COLO668 (cell line): ENCODE measurements at regions not wholly inside any gene's neighbourhood (a gene's known extent, or its start where the extent isn't known, plus 50 kb on each side); places are given as distances from the start of the nearest gene placed in this dataset.
"Not testable (repeated sequence)": the region's sequence is repeated elsewhere in the genome, so short reads cannot be mapped to it uniquely, and the experiment has no call there.

ENCODE experiments used
- DNase-seq: peaks from one replicate; lab custom pipeline; 2025; ENCODE audit not compliant: unreplicated experiment; lab: John Stamatoyannopoulos, UW

DNA sequence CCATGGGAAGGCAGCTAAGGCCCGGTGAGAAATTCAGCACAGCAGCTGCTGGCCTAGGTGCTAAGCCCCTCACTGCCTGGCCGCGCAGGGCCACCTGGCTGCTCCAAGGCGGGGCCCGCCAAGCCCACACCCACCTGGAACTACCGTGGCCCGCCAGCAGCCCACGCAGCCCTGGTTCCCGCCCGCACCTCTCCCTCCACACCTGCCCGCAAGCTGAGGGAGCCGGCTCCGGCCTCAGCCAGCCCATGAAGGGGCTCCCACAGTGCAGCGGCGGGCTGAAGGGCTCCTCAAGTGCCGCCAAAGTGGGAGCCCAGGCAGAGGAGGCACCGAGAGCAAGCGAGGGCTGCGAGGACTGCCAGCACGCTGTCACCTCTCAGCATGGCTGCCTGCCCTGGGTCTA lies 146.9 kb upstream of the APOOL start:
- not testable (repeated sequence) for DNase-seq

DNA sequence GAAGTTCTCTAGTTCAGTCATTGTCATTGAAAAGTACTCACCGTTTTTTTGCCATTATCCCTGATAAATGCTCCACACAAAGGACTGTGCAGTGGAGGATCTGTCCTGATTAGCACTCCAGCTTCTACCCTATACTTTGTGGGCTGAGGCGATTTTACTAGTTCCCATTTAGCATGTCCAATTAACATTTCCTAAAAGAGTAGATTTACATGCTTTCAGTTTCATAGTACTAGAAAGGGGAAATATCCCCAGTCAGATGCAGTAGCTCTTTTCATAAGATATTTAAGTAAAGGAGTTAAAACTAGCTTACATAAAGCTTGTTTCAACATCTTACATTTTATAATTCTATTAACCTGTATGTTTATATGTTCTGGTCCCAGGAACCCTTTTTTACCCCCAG lies 144.9 kb upstream of the APOOL start:
- not testable (repeated sequence) for DNase-seq

DNA sequence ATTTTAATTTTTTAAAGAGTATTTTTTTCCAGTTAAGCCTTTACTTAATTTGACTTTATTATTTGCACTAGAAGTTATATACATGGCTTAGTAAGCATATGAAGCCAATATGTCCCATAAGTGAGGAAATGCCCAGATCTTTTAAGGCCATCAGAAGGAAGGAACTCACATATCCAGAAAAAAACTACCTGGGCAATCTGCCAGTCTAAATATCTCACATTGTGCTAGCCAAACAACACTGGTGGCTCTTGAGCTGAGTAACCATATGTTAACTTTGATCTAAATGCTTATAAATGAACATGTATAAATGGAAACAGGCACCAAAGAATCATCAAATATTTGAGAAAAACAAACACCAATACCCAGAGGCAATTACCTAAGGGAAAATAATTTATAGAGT lies 138.6 kb upstream of the APOOL start:
- no peak for DNase-seq

DNA sequence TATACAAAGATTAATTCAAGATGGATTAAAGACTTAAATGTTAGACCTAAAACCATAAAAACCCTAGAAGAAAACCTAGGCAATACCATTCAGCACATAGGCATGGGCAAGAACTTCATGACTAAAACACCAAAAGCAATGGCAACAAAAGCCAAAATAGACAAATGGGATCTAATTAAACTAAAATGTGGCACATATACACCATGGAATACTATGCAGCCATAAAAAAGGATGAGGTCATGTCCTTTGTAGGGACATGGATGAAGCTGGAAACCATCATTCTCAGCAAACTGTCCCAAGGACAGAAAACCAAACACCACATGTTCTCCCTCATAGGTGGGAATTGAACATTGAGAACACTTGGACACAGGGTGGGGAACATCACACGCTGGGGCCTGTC lies 133.4 kb upstream of the APOOL start:
- not testable (repeated sequence) for DNase-seq

DNA sequence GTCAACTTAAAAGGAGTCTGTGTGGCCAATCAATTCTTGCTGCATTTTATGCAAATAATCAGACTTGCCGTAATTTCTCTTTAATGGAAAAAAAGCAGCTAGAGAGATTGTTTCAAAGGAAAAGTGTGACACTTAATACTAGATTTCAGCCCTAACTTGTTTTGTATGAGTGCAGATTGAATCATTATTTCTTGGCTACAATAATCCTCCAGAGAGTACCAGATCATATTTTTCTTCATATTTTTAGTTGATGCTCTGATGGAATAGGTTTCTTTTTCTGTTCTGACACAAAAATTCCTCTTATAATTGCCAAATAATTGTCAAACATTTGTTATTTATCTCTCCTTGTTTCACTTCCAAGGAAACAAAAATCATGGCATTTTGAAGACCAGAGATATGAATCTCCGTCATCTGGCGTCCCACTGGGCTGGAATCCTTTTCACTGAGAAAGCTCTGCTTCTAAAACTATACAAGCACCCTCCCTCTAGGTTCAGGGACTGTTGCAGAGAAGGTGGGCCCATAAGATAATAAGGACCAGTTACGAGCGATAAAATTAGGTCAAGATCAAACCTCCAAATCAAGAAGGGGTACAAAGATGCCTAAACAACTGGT lies 131.4 kb upstream of the APOOL start:
- not testable (repeated sequence) for DNase-seq

DNA sequence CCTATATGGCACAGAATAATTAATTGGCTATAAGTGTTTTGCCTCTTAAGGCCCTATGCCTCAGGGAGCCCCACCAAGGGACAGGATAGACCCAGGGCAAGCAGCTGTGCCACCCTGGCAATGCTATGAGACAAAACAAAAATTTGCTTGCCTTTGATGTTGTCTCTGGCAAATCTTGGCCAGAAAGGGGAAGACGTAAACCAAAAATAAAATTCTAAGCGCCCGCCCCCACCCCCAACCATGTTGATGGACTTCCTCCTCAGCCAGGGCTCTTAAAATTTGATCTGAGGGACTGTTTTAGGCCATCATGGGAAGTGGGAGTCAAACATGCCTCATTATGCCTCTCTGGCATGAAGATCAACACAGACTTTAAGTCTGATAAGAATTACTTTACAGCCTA lies 130.5 kb upstream of the APOOL start:
- no peak for DNase-seq

DNA sequence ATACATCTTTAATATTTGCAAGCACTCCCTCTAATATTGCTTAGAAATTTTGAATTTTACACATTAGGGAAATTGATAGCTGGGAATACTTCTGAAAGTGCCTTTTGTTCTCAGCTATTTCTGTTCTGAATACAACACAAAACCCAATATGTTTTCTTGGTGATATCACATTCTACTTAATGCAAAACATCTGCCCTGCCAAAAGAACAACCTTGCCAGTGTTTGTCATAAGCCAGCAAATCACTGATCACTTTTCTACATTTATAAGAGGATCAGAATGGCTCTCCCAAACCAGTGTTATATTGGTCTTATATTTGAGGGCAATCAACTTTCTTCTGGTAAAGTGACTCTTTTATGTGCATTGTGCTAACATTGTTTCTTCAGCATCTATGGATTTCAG lies 126.8 kb upstream of the APOOL start:
- no peak for DNase-seq

DNA sequence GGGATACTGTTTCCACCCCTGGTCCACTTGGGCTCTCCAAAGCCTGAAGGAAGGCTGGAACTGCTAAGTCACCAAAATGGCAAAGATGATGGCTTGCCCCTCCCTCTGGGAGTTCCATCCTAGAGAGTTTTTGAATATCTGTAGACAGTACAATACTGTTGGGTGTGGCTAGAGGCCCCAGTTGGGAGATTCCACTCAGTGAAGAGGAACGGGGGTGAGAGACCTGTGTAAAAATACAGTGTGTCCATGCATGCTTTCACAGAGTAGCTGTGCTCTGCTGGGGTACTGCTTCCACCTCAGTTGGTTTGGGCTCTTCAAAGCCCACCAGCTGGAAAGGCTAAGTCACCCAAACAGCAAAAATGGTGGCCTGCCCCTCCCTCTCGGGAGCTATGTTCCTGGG lies 109.8 kb upstream of the APOOL start:
- DNase-seq: no peak

DNA sequence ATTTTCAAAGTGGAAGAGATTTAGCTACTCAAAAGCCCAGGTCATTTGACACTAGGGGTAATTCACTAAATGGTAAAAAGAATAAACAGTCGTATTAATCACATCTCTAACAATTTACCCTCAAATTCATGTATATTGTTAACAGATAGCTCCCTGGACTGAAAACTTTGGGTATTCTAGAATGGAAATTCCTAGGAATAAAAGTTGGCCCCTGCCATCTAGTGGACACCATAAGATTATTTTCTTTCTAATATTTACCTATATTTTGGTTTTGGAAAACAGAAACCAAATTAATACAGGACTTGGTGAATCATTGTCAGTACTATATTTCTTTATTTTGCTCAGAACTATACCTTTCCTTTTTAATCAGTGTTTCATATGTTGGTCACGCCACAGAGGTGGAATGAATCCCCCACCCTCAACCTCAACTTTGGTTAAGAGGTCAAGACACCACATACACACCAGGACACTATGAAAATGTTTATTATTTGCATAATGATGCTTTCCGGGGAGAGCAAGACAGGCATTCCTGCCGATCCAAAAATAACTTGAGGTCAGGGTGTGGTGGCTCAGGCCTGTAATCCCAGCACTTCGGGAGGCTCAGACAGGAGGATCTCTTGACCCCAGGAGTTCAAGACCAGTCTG lies 96.2 kb upstream of the APOOL start:
- DNase-seq: no peak

DNA sequence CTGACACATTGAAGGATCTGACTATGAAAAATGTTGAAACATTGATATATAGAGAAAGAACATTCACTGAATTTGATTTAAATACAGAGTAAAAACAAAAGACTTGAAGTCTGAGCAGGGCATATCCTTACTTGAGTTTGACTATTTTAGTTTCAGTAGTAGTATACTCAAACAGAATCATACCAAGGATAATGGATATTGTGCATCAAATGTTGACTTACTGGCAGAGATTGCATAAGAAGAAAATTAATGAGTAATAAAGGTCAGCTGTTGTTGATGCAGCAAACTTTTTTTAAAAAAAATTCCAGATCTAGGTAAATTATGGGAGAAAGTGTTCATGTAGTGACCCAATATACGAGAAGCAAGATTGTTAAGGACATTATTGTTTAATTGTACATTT lies 94.5 kb upstream of the APOOL start:
- no peak for DNase-seq

DNA sequence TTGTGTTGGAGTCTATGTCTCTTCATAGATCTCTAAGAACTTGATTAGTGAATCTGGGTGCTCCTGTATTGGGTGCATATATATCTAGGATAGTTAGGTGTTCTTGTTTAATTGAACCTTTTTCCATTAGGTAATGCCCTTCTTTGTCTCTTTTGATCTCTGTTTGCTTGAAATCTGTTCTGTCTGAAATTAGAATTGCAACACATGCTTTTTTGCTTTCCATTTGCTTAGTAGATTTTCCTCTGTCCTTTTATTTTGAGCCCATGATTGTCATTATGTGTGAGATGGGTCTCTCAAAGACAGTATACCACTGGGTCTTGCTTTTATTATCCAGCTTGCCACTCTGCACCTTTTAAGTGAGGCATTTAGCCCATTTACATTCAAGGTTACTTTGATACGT lies 79.1 kb upstream of the APOOL start:
- no peak for DNase-seq

DNA sequence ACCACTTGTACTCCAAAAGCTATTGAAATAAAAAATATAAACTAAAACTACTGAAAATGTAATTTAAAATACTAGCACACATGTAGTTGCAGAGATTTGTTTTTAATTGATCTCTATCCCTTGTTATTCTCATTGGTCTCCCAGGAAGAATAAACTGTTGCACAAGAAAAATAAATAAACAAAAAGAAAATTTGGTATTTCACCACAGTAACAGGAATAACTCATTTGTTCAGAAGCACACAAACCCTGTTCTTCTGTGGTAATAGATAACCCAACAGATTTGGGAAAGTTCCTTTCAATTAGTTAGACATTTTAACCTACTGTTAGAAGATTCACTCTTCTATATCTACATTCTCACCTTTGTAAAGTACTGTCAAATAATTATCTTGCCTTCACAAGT lies 70.9 kb upstream of the APOOL start:
- no peak for DNase-seq

DNA sequence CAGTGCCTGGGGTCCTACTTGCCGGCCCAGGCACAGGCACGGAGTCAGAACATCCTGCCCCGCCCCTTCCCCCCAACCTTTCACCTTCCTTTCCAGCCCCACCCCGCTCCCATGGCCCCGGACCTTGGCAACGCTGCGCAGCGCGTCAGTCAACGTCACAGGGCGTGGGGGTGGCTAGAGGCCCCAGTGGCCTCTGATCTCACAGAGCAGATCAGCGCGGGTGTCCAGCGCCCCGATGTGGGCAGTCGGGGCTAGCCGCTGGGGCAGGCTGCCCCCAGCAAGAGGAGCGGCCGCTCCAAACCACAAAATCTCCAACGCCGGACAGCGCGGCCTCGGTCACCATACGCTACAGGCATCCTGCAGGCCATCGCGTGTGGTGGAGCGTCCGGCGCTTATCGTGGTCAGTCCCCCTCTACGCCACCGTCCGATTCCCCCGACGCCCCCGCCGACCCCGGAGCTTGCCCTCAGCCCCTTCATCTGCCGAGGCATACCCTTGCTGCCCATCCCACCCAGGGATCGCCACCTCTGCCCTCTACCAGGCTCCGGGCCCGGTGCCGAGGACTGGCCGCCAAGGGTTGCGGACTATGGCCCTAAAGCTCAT lies 69.6 kb upstream of the APOOL start:
- DNase-seq: no peak
